DOHH2 (cell line): ENCODE measurements at regions not wholly inside any gene's neighbourhood (a gene's known extent, or its start where the extent isn't known, plus 50 kb on each side); places are given as distances from the start of the nearest gene placed in this dataset.

Experiments
- H3F3A ChIP-seq: fragments of 200-600 bp; sonication (generic), shearing (Covaris generic); 2 replicates; pipeline ENCODE4 v1.6.0; 2016; ENCODE audit warnings: antibody characterized with exemption, mild to moderate bottlenecking; ENCODE audit not compliant: control insufficient read depth, insufficient read depth
- H3K27ac ChIP-seq: fragments of 200-600 bp; sonication (generic); 2 replicates; pipeline ENCODE4 v1.5.1; 2014; ENCODE audit warnings: low read depth, mild to moderate bottlenecking, low read length, moderate library complexity
- H3K27me3 ChIP-seq: fragments of 200-600 bp; sonication (generic); 2 replicates; pipeline ENCODE4 v1.6.1; 2014; ENCODE audit warnings: mild to moderate bottlenecking, low read length, mixed read lengths; ENCODE audit not compliant: control insufficient read depth
- H3K36me3 ChIP-seq: fragments of 200-600 bp; sonication (generic); 2 replicates; pipeline ENCODE4 v1.6.1; 2014; ENCODE audit warnings: mild to moderate bottlenecking, low read length, moderate library complexity, mixed read lengths; ENCODE audit not compliant: control insufficient read depth
- H3K4me1 ChIP-seq: fragments of 200-600 bp; sonication (generic); 2 replicates; pipeline ENCODE4 v1.6.1; 2014; ENCODE audit warnings: mild to moderate bottlenecking, low read length, mixed read lengths; ENCODE audit not compliant: control insufficient read depth
- H3K4me2 ChIP-seq: fragments of 200-600 bp; sonication (generic); 2 replicates; pipeline ENCODE4 v1.6.0; 2014; ENCODE audit warnings: mild to moderate bottlenecking, low read length, moderate library complexity
- H3K4me3 ChIP-seq: fragments of 200-600 bp; sonication (generic); 2 replicates; pipeline ENCODE4 v1.5.1; 2014; ENCODE audit warnings: mild to moderate bottlenecking, low read length, mixed read lengths
- H3K79me2 ChIP-seq: fragments of 200-600 bp; sonication (generic); 2 replicates; pipeline ENCODE4 v1.6.1; 2014; ENCODE audit warnings: mild to moderate bottlenecking, low read length, mixed read lengths; ENCODE audit not compliant: control insufficient read depth
- H3K9me2 ChIP-seq: fragments of 200-600 bp; sonication (generic); replicated peaks from 2 replicates; pipeline ENCODE4 v1.6.1; 2014; ENCODE audit warnings: mild to moderate bottlenecking, low read length, mixed read lengths; ENCODE audit not compliant: control insufficient read depth
- H3K9me3 ChIP-seq: fragments of 200-600 bp; sonication (generic); 2 replicates; pipeline ENCODE4 v1.6.1; 2014; ENCODE audit warnings: antibody characterized with exemption, low read length, mixed read lengths; ENCODE audit not compliant: control insufficient read depth, insufficient read depth
- H4K20me1 ChIP-seq: fragments of 200-600 bp; sonication (generic); 2 replicates; pipeline ENCODE4 v1.6.0; 2014; ENCODE audit warnings: low read depth, mild to moderate bottlenecking, antibody characterized with exemption, low read length, moderate library complexity; ENCODE audit not compliant: control insufficient read depth, insufficient read depth
- EZH2phosphoT487 ChIP-seq: fragments of 200-600 bp; sonication (generic); IDR thresholded peaks from 2 replicates; pipeline ENCODE4 v1.6.1; 2017; ENCODE audit warnings: borderline replicate concordance, mild to moderate bottlenecking, antibody characterized with exemption, low read length, moderate library complexity, mixed read lengths
- TF ChIP-seq, protein P1 (sequence below): fragments of 200-600 bp; sonication (generic); IDR thresholded peaks from one replicate; pipeline ENCODE4 v1.5.1; 2014; ENCODE audit warnings: antibody characterized with exemption, mild to moderate bottlenecking, low read depth, low read length; ENCODE audit not compliant: poor library complexity, severe bottlenecking

DNA sequence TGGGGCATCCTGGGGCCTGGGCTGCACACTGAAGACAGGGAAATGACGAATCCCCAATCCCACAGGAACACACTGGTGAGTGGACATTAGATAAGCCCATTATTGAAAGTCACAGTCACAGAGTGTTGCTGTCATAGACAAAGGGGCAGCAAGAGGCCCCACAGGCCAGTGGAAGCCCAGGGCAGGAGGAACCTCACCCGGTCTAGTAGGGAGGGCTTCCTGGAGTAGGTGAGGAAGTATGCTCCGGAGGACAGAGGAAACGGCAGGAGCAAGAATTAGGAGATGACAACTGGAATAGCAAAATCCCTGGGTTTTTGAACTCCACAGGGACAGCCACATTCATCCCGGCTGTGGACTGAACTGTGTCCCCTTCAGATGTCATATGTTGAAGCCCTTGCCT, 101.2 kb downstream of the TPRA1 start:
- Histone ChIP-seq H3K9me3 (no peaks in the 10 kb centered on the region), H3K36me3 (no peaks in the 10 kb centered on the region), H3K9me2 (no peaks in the 10 kb centered on the region), H3K4me2 (no peak overlapping the region), H3K4me1 (no peaks in the 10 kb centered on the region), H3K27ac (no peak overlapping the region), H3K4me3 (no peak overlapping the region), H3K27me3 (peaks cover 3% of the 10 kb centered on the region; the same call in 1 of the 2 replicates), H4K20me1 (no peaks in the 10 kb centered on the region), H3F3A (no peaks in the 10 kb centered on the region), H3K79me2 (no peaks in the 10 kb centered on the region)
- no peak for TF ChIP-seq EZH2phosphoT487
- TF ChIP-seq, protein P1, sequence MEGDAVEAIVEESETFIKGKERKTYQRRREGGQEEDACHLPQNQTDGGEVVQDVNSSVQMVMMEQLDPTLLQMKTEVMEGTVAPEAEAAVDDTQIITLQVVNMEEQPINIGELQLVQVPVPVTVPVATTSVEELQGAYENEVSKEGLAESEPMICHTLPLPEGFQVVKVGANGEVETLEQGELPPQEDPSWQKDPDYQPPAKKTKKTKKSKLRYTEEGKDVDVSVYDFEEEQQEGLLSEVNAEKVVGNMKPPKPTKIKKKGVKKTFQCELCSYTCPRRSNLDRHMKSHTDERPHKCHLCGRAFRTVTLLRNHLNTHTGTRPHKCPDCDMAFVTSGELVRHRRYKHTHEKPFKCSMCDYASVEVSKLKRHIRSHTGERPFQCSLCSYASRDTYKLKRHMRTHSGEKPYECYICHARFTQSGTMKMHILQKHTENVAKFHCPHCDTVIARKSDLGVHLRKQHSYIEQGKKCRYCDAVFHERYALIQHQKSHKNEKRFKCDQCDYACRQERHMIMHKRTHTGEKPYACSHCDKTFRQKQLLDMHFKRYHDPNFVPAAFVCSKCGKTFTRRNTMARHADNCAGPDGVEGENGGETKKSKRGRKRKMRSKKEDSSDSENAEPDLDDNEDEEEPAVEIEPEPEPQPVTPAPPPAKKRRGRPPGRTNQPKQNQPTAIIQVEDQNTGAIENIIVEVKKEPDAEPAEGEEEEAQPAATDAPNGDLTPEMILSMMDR, result no peak

DNA sequence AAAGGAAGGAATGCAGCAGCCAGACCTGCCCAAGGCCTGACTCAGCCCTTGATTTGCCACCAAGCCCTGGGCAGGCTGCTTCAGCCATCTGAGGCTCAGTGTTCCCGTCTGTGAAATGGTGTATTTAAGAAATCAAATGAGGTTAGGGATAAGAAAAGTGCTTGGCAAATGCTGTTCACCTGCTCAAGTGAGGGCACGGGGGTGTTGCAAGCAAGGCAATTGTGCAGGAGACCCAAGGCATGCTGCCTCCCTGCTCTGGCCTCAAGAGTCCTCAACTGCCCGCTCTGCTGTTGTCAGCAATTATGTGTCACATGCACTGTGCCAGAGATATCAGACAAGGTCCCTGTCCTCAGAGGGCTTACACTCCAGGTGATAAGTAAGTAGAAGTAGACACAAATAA, 101.8 kb downstream of the TPRA1 start:
- H3K36me3 ChIP-seq, result no peaks in the 10 kb centered on the region
- no peaks in the 10 kb centered on the region for H3F3A ChIP-seq
- H3K9me3 ChIP-seq, result no peaks in the 10 kb centered on the region
- no peaks in the 10 kb centered on the region for H3K79me2 ChIP-seq
- H3K4me3 ChIP-seq, result no peak overlapping the region
- no peak overlapping the region for H3K4me2 ChIP-seq
- H3K27me3 ChIP-seq, result peaks cover 3% of the 10 kb centered on the region; the same call in 1 of the 2 replicates
- H4K20me1 ChIP-seq, result no peaks in the 10 kb centered on the region
- no peak overlapping the region for H3K27ac ChIP-seq
- no peak for TF ChIP-seq EZH2phosphoT487
- TF ChIP-seq, protein P1, result no peak
- no peaks in the 10 kb centered on the region for H3K9me2 ChIP-seq
- H3K4me1 ChIP-seq, result no peaks in the 10 kb centered on the region

DNA sequence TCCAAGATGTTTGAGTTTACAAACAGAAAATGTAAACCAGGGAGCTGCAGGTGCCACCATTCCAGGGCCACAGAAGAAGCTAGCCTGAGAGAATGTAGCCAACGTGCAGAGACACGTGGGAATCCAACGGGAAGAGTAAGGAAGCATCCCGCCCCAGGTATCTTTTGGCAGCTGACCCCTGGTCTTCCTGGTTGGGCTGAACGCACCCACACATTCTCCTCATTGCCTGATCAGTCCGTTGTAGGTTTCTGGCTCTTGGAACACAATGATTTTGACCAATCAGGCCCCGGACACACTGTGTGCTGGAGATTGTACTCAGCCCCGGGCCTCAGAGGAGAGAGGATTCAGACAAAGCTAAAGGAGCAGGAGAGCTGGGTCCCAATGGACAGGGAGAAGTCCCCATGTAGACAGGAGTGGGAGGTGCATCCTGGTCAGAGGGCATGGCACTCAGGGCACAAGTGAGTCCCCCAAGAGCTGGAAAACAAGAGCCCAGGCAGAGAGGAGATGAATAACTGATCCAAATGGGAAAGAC, 102.3 kb downstream of the TPRA1 start:
- Histone ChIP-seq H3K9me3 (no peaks in the 10 kb centered on the region), H3K4me1 (no peaks in the 10 kb centered on the region), H3K79me2 (no peaks in the 10 kb centered on the region)

More for the DNA sequence above, 102.3 kb downstream of the TPRA1 start:
- Histone ChIP-seq H3K27ac (no peak overlapping the region), H3K36me3 (no peaks in the 10 kb centered on the region), H3K4me2 (no peak overlapping the region), H3K27me3 (peaks cover 3% of the 10 kb centered on the region; the same call in 1 of the 2 replicates), H3K9me2 (no peaks in the 10 kb centered on the region), H3K4me3 (no peak overlapping the region), H4K20me1 (no peaks in the 10 kb centered on the region), H3F3A (no peaks in the 10 kb centered on the region)
- TF ChIP-seq, protein P1, result no peak
- TF ChIP-seq EZH2phosphoT487, result no peak
